ENCODE measurements at regions not wholly inside any gene's neighbourhood (a gene's known extent, or its start where the extent isn't known, plus 50 kb on each side); places are given as distances from the start of the nearest gene placed in this dataset.

- peaks cover 7% of the 10 kb centered on the region; the same call in 1 of the 2 replicates for H3K27me3 ChIP-seq (replicated peaks; ENCODE audit: insufficient read depth, low read length)
Measured at GRCh38 chr11:45538363-45538762, 127.1 kb downstream of the CHST1 start.

DNA sequence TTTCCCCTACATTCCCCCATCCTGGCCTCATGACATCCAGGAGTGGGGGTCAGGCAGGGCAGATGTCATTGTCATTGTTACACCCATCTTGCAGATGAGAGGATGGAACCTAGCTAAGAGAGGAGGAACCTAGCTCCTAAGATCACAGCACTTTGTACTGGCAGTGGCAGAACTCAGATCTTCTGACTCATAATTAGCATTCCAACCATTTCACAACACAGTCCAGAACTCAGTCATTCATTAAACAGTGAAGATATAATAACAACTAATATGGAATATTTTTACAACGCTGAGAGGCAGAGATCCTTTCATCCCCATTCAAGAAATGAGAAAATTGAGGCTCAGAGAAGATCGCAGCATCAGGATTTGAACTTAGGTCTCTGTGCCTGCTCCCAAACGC is 127.8 kb downstream of the CHST1 start:
- Histone ChIP-seq H3K9me2 (replicated peaks; ENCODE audit: insufficient read depth, low read length) (no peaks in the 10 kb centered on the region), H3K4me3 (ENCODE audit: low read length) (no peak overlapping the region), H3K4me1 (ENCODE audit: low read length) (no peaks in the 10 kb centered on the region), H3K27ac (ENCODE audit: low read length) (no peak overlapping the region), H3K27me3 (replicated peaks; ENCODE audit: insufficient read depth, low read length) (peaks cover 7% of the 10 kb centered on the region; the same call in 1 of the 2 replicates), H4K20me1 (ENCODE audit: insufficient read depth, low read length) (no peaks in the 10 kb centered on the region), H3K36me3 (replicated peaks; ENCODE audit: insufficient read depth, low read length) (no peaks in the 10 kb centered on the region), H3K79me2 (ENCODE audit: low read length) (no peaks in the 10 kb centered on the region), H3F3A (ENCODE audit: insufficient read depth, low read length) (no peaks in the 10 kb centered on the region), H2AFZ (ENCODE audit: low read length) (no peak overlapping the region), H3K9ac (ENCODE audit: low read length) (no peak overlapping the region), H3K4me2 (ENCODE audit: low read depth, low read length) (no peak overlapping the region), H3K9me3 (replicated peaks; ENCODE audit: insufficient read depth, low read length) (no peaks in the 10 kb centered on the region)
- TF ChIP-seq CTCF (IDR thresholded peaks at IDR 0.05; ENCODE audit: low read length), result no peak
- no peak for TF ChIP-seq EZH2 (optimal IDR thresholded peaks at IDR 0.05; ENCODE audit: low read depth, low read length)
- no peak for TF ChIP-seq EZH2phosphoT487 (IDR thresholded peaks at IDR 0.05; ENCODE audit: low read length)
- no peak for DNase-seq

More at GRCh38 chr11:45538363-45538762, 127.1 kb downstream of the CHST1 start:
- H3K9me2 ChIP-seq (replicated peaks; ENCODE audit: insufficient read depth, low read length), result no peaks in the 10 kb centered on the region
- H3K9me3 ChIP-seq (replicated peaks; ENCODE audit: insufficient read depth, low read length), result no peaks in the 10 kb centered on the region
- no peak overlapping the region for H3K4me2 ChIP-seq (ENCODE audit: low read depth, low read length)
- no peaks in the 10 kb centered on the region for H3F3A ChIP-seq (ENCODE audit: insufficient read depth, low read length)
- no peak overlapping the region for H2AFZ ChIP-seq (ENCODE audit: low read length)
- H3K9ac ChIP-seq (ENCODE audit: low read length), result no peak overlapping the region
- H3K36me3 ChIP-seq (replicated peaks; ENCODE audit: insufficient read depth, low read length), result no peaks in the 10 kb centered on the region
- no peaks in the 10 kb centered on the region for H3K79me2 ChIP-seq (ENCODE audit: low read length)
- H3K4me3 ChIP-seq (ENCODE audit: low read length), result no peak overlapping the region
- H4K20me1 ChIP-seq (ENCODE audit: insufficient read depth, low read length), result no peaks in the 10 kb centered on the region
- no peaks in the 10 kb centered on the region for H3K4me1 ChIP-seq (ENCODE audit: low read length)
- TF ChIP-seq CTCF (IDR thresholded peaks at IDR 0.05; ENCODE audit: low read length) (no peak), EZH2phosphoT487 (IDR thresholded peaks at IDR 0.05; ENCODE audit: low read length) (no peak), EZH2 (optimal IDR thresholded peaks at IDR 0.05; ENCODE audit: low read depth, low read length) (no peak)
- DNase-seq, result no peak
- H3K27ac ChIP-seq (ENCODE audit: low read length), result no peak overlapping the region

DNA sequence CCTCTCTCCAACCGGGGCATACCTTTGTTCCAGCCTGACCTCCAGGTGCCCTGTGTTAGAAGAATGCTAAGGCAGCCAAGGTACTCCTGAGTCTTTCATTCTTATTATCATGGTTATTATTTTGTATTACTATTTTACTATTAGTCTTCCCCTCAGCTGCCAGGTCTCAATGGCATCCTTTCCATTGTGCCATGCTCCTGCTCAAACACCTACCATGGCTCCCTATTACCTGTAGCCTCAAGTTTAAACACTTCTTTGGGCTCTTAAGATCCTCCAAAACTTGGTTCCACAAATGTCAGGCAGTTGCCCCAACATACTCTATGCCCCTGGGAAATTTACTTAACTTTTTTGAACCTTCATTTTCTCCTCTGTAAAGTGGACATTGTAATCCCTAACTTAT is 130.4 kb downstream of the CHST1 start:
- Histone ChIP-seq H3K27me3 (replicated peaks; ENCODE audit: insufficient read depth, low read length) (peaks cover 7% of the 10 kb centered on the region; the same call in 1 of the 2 replicates), H3K27ac (ENCODE audit: low read length) (no peak overlapping the region), H3K9ac (ENCODE audit: low read length) (no peak overlapping the region), H3K4me1 (ENCODE audit: low read length) (no peaks in the 10 kb centered on the region), H3K36me3 (replicated peaks; ENCODE audit: insufficient read depth, low read length) (no peaks in the 10 kb centered on the region), H3F3A (ENCODE audit: insufficient read depth, low read length) (no peaks in the 10 kb centered on the region), H3K9me3 (replicated peaks; ENCODE audit: insufficient read depth, low read length) (no peaks in the 10 kb centered on the region), H3K9me2 (replicated peaks; ENCODE audit: insufficient read depth, low read length) (no peaks in the 10 kb centered on the region), H2AFZ (ENCODE audit: low read length) (no peak overlapping the region), H3K4me3 (ENCODE audit: low read length) (no peak overlapping the region), H4K20me1 (ENCODE audit: insufficient read depth, low read length) (no peaks in the 10 kb centered on the region), H3K79me2 (ENCODE audit: low read length) (no peaks in the 10 kb centered on the region), H3K4me2 (ENCODE audit: low read depth, low read length) (no peak overlapping the region)
- TF ChIP-seq EZH2phosphoT487 (IDR thresholded peaks at IDR 0.05; ENCODE audit: low read length), result no peak
- TF ChIP-seq CTCF (IDR thresholded peaks at IDR 0.05; ENCODE audit: low read length), result no peak
- no peak for TF ChIP-seq EZH2 (optimal IDR thresholded peaks at IDR 0.05; ENCODE audit: low read depth, low read length)
- no peak for DNase-seq

Data from MM.1S (cell line).